ENCODE measurements at regions not wholly inside any gene's neighbourhood (a gene's known extent, or its start where the extent isn't known, plus 50 kb on each side); places are given as distances from the start of the nearest gene placed in this dataset.
"Not testable (repeated sequence)": the region's sequence is repeated elsewhere in the genome, so short reads cannot be mapped to it uniquely, and the experiment has no call there.

DNA sequence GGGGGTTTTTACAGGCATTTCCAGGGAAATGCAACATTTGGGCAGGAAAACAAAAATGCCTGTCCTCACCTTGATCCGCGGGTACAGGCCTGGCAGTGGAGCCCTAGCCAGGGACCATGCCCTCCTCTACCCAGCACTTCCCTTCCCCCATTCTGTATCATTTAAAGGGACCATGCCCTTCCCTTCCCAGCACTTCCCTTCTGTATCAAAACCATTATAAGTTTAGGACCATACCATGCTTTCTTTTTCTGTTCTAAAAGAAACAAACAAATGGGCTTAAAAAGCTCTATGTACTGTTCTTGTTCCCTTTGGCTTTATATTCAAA, 166.9 kb upstream of the ZNF608 start:
- intact Hi-C loops (cut with DNase I) = no loop called here
- no peak overlapping the region for H3K27ac ChIP-seq
- no peak overlapping the region for H3K4me3 ChIP-seq (replicated peaks in 1 of 3)
- no peaks in the 10 kb centered on the region for H3K27me3 ChIP-seq
- TF ChIP-seq POLR2A (IDR thresholded peaks at IDR 0.05) = no peak
- TF ChIP-seq, protein P1, sequence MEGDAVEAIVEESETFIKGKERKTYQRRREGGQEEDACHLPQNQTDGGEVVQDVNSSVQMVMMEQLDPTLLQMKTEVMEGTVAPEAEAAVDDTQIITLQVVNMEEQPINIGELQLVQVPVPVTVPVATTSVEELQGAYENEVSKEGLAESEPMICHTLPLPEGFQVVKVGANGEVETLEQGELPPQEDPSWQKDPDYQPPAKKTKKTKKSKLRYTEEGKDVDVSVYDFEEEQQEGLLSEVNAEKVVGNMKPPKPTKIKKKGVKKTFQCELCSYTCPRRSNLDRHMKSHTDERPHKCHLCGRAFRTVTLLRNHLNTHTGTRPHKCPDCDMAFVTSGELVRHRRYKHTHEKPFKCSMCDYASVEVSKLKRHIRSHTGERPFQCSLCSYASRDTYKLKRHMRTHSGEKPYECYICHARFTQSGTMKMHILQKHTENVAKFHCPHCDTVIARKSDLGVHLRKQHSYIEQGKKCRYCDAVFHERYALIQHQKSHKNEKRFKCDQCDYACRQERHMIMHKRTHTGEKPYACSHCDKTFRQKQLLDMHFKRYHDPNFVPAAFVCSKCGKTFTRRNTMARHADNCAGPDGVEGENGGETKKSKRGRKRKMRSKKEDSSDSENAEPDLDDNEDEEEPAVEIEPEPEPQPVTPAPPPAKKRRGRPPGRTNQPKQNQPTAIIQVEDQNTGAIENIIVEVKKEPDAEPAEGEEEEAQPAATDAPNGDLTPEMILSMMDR (IDR thresholded peaks at IDR 0.05) = no peak
- no peaks in the 10 kb centered on the region for H3K9me3 ChIP-seq
- H3K4me1 ChIP-seq = peaks cover 0 to 19% of the 10 kb centered on the region in 2 donors
- no peak for DNase-seq
- WGBS, 2 donors = 59 to 93% methylated on average over 2 of the region's 2 CpGs
- no peaks in the 10 kb centered on the region for H3K36me3 ChIP-seq

DNA sequence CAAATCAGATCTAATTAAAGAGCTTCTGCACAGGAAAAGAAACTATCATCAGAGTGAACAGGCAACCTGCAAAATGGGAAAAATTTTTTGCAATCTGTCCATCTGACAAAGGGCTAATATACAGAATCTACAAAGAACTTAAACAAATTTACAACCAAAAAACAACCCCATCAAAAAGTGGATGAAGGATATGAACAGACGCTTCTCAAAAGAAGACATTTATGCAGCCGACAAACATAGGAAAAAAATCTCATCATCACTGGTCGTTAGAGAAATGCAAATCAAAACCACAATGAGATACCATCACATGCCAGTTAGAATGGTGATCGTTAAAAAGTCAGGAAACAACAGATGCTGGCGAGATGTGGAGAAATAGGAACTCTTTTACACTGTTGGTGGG, 169.9 kb upstream of the ZNF608 start:
- intact Hi-C loops (cut with DNase I); H3K4me3 ChIP-seq (replicated peaks in 1 of 3); DNase-seq; H3K36me3 ChIP-seq; H3K27me3 ChIP-seq; H3K9me3 ChIP-seq; H3K27ac ChIP-seq: not testable (repeated sequence)
- peaks cover 0 to 12% of the 10 kb centered on the region in 2 donors for H3K4me1 ChIP-seq
- 70 to 71% methylated on average over 5 of the region's 5 CpGs for WGBS, 2 donors

DNA sequence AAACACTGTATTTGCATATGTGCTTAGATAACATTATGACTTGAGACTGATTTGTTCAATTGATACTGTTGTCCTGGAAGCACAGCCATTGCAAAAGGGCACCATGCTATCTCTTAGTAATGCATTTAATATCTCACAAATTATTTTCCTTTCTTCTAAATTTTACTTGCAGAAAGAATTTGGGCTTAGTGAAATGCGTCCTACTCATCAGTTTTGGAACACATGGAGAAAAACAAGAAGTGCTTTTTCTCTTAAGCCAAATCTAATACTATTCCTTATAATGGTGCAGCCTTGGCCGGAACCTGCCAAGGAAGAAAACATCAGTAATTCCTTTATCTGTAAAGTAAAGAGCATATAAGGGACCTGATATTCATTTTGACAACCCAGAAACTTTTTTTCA, 172.2 kb upstream of the ZNF608 start:
- intact Hi-C loops (cut with DNase I) = no loop called here
- 89 to 91% methylated on average over 2 of the region's 2 CpGs for WGBS, 2 donors
- Histone ChIP-seq H3K4me1 (no peaks in the 10 kb centered on the region), H3K27me3 (no peaks in the 10 kb centered on the region), H3K9me3 (no peaks in the 10 kb centered on the region), H3K4me3 (replicated peaks in 1 of 3) (no peak overlapping the region), H3K36me3 (no peaks in the 10 kb centered on the region), H3K27ac (no peak overlapping the region)
- DNase-seq = no peak
- TF ChIP-seq POLR2A (IDR thresholded peaks at IDR 0.05) = no peak
- TF ChIP-seq, protein P1 (IDR thresholded peaks at IDR 0.05) = no peak

DNA sequence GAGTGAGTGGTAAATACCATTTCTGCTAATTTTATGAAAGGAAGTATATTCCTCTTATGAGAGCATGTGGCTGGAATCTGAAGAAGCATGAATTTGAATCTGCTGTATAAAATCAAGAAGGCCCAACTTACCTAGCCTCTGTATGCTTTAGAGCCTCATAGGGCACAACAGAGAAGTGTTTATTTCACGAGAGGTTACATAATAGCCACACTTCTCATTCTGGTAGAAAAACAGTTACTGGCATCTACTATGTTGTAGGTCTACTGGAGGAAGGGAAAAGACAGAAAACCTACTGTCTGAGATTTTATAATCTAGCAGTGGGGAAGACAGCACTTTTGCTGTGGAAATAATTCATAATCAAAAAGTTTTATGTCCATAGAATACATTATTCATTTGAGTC, 172.6 kb upstream of the ZNF608 start:
- intact Hi-C loops (cut with DNase I) = no loop called here
- no peak for DNase-seq
- no peak overlapping the region for H3K4me3 ChIP-seq (replicated peaks in 1 of 3)
- no peaks in the 10 kb centered on the region for H3K36me3 ChIP-seq
- 69 to 71% methylated on average over 1 of the region's 1 CpG for WGBS, 2 donors
- H3K27ac ChIP-seq = no peak overlapping the region
- H3K27me3 ChIP-seq = no peaks in the 10 kb centered on the region
- TF ChIP-seq POLR2A (IDR thresholded peaks at IDR 0.05) = no peak
- TF ChIP-seq, protein P1 (IDR thresholded peaks at IDR 0.05) = no peak
- no peaks in the 10 kb centered on the region for H3K9me3 ChIP-seq
- no peaks in the 10 kb centered on the region for H3K4me1 ChIP-seq

DNA sequence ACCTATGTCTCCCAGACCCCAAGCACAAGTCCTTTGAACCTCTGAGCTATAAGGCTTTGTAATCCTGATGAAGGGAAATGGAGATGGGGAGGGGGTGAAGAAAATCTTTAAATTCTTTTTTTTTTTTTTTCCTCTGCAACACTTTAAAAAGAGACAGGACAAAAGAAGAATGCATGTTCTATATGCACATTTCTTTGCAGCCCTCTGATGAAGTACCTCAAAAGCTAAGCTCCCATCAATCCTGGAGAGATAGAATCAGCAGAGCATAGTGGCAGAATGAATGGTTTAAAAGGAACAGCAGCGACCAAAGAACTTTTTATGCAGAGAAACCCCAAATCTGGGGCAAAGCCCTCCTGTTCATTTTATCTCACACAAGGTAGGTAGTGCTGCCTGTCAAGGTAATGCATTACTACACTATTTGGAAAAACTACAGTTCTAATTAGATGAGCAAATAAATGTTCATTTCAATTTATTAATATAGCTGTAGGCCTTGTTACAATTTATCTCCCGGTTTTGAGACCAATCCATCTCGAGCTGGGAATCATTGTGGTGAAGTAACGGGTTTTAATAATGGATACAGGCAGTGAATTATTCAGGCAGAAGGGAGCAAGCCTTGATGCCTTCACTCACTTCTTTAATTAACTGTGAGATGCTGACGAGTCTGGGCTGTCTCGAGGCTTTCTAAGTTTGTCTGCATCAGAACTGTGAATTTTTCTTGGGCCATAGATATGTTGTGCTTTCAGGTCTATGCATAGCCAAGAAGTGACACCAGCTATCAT, 173.5 kb upstream of the ZNF608 start:
- Histone ChIP-seq H3K36me3 (no peaks in the 10 kb centered on the region), H3K27ac (no peak overlapping the region), H3K4me3 (replicated peaks in 1 of 3) (no peak overlapping the region), H3K9me3 (no peaks in the 10 kb centered on the region), H3K27me3 (no peaks in the 10 kb centered on the region), H3K4me1 (no peaks in the 10 kb centered on the region)
- no peak for DNase-seq
- 87 to 96% methylated on average over 6 of the region's 6 CpGs for WGBS, 2 donors
- intact Hi-C loops (cut with DNase I) = no loop called here
- TF ChIP-seq, protein P1 (IDR thresholded peaks at IDR 0.05) = no peak
- TF ChIP-seq POLR2A (IDR thresholded peaks at IDR 0.05) = no peak
